Testis (tissue), 2 donors: ENCODE measurements at regions not wholly inside any gene's neighbourhood (a gene's known extent, or its start where the extent isn't known, plus 50 kb on each side); places are given as distances from the start of the nearest gene placed in this dataset.

Experiments
- DNase-seq: peaks from one replicate; pipeline ENCODE4 v3.0.0-alpha.2; 2019
- H3K27ac ChIP-seq, 2 donors: fragments of 200-600 bp; sonication (generic); one replicate each; pipeline ENCODE4 v1.5.1; 2019
- H3K27me3 ChIP-seq: fragments of 200-600 bp; sonication (generic); one replicate; pipeline ENCODE4 v1.5.1; 2019
- H3K36me3 ChIP-seq: fragments of 200-600 bp; sonication (generic); one replicate; pipeline ENCODE4 v1.5.1; 2017; ENCODE audit warnings: low read depth; ENCODE audit errors: missing control alignments
- H3K4me1 ChIP-seq: fragments of 200-600 bp; sonication (generic); one replicate; pipeline ENCODE4 v1.5.1; 2019
- H3K4me3 ChIP-seq, 2 donors: fragments of 200-600 bp; sonication (generic); one replicate each; pipeline ENCODE4 v1.5.1; 2017 to 2019
- H3K9me3 ChIP-seq: fragments of 200-600 bp; sonication (generic); one replicate; pipeline ENCODE4 v1.5.1; 2017
- POLR2A ChIP-seq: fragments of 450-650 bp; IDR thresholded peaks from one replicate; pipeline ENCODE4 v1.6.1; 2017; ENCODE audit warnings: antibody characterized with exemption, mild to moderate bottlenecking, moderate library complexity
- WGBS, 2 donors: methylation state at CpG; one replicate each; pipeline ENCODE4 v1.1.5; 2018; 5-methylcytosine and 5-hydroxymethylcytosine counted together
- intact Hi-C: fragments of 100-400 bp; cut with DNase I; formaldehyde crosslinking; loops from one replicate; pipeline ENCODE4 v1.15.1; 2023; ENCODE audit warnings: low total_unique reads
- TF ChIP-seq, protein P1 (sequence below), 3 experiments: fragments of 450-650 bp in 2 of 3; fragments of 200-600 bp in 1 of 3; sonication (generic) in 1 of 3; IDR thresholded peaks; one replicate each; pipeline ENCODE4 v1.5.1; 2016 to 2019; ENCODE audit warnings: antibody characterized with exemption in 3 of 3, mild to moderate bottlenecking in 2 of 3, moderate library complexity in 1 of 3

DNA sequence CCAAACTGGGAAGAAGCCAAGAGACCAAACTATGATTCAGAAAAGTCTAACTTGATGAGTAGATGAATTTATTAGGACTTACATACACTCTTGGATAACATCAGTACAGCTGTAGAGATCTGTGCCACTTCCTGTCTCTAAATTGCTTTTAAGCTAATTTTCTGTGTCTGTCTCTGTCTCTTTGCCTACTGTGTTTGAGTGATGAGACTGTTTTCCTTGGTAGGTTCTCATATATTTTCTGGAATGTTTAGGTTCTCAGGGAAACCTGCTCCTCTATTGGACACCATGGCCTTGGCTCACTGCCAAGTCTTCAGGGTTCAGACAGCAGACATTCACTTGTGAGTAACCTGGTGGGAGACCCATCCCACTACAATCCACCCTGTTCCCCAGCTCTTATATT is 103.5 kb upstream of the KIF2B start:
- DNase-seq: no peak
- TF ChIP-seq POLR2A: no peak
- TF ChIP-seq, protein P1, sequence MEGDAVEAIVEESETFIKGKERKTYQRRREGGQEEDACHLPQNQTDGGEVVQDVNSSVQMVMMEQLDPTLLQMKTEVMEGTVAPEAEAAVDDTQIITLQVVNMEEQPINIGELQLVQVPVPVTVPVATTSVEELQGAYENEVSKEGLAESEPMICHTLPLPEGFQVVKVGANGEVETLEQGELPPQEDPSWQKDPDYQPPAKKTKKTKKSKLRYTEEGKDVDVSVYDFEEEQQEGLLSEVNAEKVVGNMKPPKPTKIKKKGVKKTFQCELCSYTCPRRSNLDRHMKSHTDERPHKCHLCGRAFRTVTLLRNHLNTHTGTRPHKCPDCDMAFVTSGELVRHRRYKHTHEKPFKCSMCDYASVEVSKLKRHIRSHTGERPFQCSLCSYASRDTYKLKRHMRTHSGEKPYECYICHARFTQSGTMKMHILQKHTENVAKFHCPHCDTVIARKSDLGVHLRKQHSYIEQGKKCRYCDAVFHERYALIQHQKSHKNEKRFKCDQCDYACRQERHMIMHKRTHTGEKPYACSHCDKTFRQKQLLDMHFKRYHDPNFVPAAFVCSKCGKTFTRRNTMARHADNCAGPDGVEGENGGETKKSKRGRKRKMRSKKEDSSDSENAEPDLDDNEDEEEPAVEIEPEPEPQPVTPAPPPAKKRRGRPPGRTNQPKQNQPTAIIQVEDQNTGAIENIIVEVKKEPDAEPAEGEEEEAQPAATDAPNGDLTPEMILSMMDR (IDR thresholded peaks at IDR 0.05): no peak
- Histone ChIP-seq H3K36me3 (no peaks in the 10 kb centered on the region), H3K4me1 (no peaks in the 10 kb centered on the region), H3K27me3 (no peaks in the 10 kb centered on the region), H3K27ac (no peak overlapping the region), H3K9me3 (no peaks in the 10 kb centered on the region), H3K4me3 (no peak overlapping the region)
- intact Hi-C loops: no loop called here

DNA sequence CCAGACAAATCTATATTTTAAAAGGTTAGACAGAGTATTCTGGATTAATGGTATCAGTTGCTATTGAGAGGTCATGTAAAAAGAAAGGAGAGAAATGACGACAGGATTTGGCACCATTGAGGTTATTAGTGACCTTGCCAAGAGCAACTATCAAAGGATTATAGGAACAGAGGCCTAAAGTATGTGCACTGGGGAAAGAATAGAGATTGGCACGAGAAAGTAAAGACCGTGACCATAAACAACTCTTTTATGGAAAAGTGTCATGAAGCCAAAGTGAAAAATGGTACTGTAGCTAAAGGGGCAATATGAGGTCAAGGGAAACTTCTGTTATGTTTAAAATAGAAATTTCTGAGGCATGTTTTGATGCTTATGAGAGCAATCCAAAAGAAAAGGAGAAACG is 115.2 kb upstream of the KIF2B start:
- Histone ChIP-seq H3K4me1 (no peaks in the 10 kb centered on the region), H3K27ac (no peak overlapping the region), H3K36me3 (no peaks in the 10 kb centered on the region), H3K4me3 (no peak overlapping the region), H3K27me3 (no peaks in the 10 kb centered on the region), H3K9me3 (no peaks in the 10 kb centered on the region)
- no peak for TF ChIP-seq POLR2A
- TF ChIP-seq, protein P1 (IDR thresholded peaks at IDR 0.05): no peak
- 52 to 63% methylated on average over 4 of the region's 4 CpGs for WGBS, 2 donors
- no peak for DNase-seq
- intact Hi-C loops: no loop called here

DNA sequence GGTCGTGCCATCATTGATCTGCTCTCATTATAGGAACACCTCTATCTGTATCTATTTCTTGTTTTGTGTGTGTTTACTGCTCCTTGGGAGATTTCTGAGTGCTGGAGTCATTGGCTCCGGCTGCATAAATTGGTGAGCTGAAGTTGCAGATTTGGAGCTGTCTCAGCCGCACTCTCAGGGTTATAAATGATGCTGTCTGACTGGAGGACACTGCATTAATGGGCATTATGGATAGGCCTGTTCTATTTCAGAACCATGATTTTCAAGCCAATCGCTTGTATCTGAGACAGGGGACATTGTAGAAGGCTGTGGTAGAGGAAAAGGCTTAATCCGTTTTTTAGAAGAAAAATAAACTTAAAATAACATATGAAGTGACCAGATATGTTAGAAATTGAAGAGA is 126.4 kb upstream of the KIF2B start:
- H3K36me3 ChIP-seq: no peaks in the 10 kb centered on the region
- no peaks in the 10 kb centered on the region for H3K4me1 ChIP-seq
- WGBS, 2 donors: 80 to 84% methylated on average over 5 of the region's 5 CpGs
- no peak for TF ChIP-seq POLR2A
- TF ChIP-seq, protein P1 (IDR thresholded peaks at IDR 0.05): no peak
- intact Hi-C loops: no loop called here
- no peak for DNase-seq
- H3K27ac ChIP-seq: no peak overlapping the region
- no peaks in the 10 kb centered on the region for H3K27me3 ChIP-seq
- no peaks in the 10 kb centered on the region for H3K9me3 ChIP-seq
- no peak overlapping the region for H3K4me3 ChIP-seq

DNA sequence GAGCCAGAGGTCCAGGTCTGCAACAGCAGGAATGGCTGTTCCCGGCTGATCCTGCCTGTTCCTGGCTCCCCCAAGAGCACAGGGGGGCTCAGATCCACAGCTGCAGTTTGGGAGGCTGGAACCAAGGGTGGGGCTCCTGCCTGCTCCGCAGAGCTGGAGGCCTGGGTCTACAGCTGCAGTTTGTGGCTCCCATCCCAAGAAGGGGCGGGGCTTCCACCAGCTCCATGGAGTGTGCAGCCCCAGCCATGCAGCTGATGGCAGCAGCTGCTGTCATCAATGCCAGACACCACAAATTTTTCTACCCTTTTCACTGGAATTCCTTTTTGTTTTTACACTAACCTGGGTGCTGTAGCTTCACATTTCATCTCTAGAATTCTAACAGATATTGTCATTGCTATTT is 135.4 kb upstream of the KIF2B start:
- DNase-seq: no peak
- H3K9me3 ChIP-seq: no peaks in the 10 kb centered on the region
- TF ChIP-seq POLR2A: no peak
- TF ChIP-seq, protein P1 (IDR thresholded peaks at IDR 0.05): no peak
- WGBS, 2 donors: 50 to 61% methylated on average over 1 to 3 of the region's 3 CpGs
- no peaks in the 10 kb centered on the region for H3K36me3 ChIP-seq
- no peak overlapping the region for H3K4me3 ChIP-seq
- no peak overlapping the region for H3K27ac ChIP-seq
- intact Hi-C loops: no loop called here
- no peaks in the 10 kb centered on the region for H3K4me1 ChIP-seq
- H3K27me3 ChIP-seq: no peaks in the 10 kb centered on the region

DNA sequence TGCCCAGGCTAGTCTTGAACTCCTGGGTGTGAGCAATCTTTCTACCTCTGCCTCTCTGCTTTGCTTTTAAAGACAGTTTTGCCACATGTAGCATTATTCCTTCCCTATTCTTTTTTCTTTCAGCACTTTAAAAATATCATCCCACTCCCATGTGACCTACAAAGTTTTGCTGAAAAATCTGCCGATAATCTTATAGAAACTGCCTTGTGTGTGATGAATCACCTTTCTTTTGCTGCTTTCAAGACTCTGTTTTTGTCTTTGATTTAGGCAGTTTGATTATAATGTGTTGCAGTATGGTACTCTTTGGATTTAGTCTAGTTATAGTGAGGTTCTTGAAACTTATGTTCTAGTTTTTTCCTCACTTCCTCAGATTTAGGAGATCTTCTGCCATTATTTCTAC is 142.0 kb upstream of the KIF2B start:
- Histone ChIP-seq H3K27me3 (no peaks in the 10 kb centered on the region), H3K4me3 (no peak overlapping the region), H3K36me3 (no peaks in the 10 kb centered on the region), H3K9me3 (no peaks in the 10 kb centered on the region), H3K27ac (no peak overlapping the region), H3K4me1 (no peaks in the 10 kb centered on the region)
- no peak for TF ChIP-seq POLR2A
- TF ChIP-seq, protein P1 (IDR thresholded peaks at IDR 0.05): no peak
- 85 to 90% methylated on average over 1 of the region's 1 CpG for WGBS, 2 donors
- DNase-seq: no peak
- intact Hi-C loops: no loop called here
